Gastroesophageal sphincter (tissue), 4 donors: ENCODE measurements at regions not wholly inside any gene's neighbourhood (a gene's known extent, or its start where the extent isn't known, plus 50 kb on each side); places are given as distances from the start of the nearest gene placed in this dataset.

Experiments used
- ATAC-seq: fragments of 150-250 bp; one replicate; pipeline ENCODE4 v1.9.1; 2016; ENCODE audit warnings: mild to moderate bottlenecking, moderate library complexity
- H3K27ac ChIP-seq, 4 donors: fragments of 200-600 bp; sonication (generic) in 3 of 4; 1 replicate in 3 of 4; 2 replicates in 1 of 4; pipeline ENCODE4 v1.5.1; 2016 to 2019
- H3K27me3 ChIP-seq: fragments of 200-600 bp; sonication (generic); one replicate; pipeline ENCODE4 v1.5.1; 2019
- H3K36me3 ChIP-seq, 2 donors: fragments of 200-600 bp; sonication (generic); one replicate each; pipeline ENCODE4 v1.5.1; 2019; ENCODE audit warnings: control low read depth in 1 of 2
- H3K4me1 ChIP-seq, 3 donors: fragments of 200-600 bp; sonication (generic); 1 replicate in 2 of 3; 2 replicates in 1 of 3; pipeline ENCODE4 v1.5.1; 2016 to 2019; ENCODE audit warnings: control low read depth in 2 of 3
- H3K4me3 ChIP-seq, 2 donors: fragments of 200-600 bp; sonication (generic); one replicate each; pipeline ENCODE4 v1.5.1; 2019; ENCODE audit warnings: mild to moderate bottlenecking in 1 of 2, moderate library complexity in 1 of 2
- H3K9me3 ChIP-seq, 3 donors: fragments of 200-600 bp; sonication (generic); one replicate each; pipeline ENCODE4 v1.5.1; 2017 to 2019; ENCODE audit warnings: control low read depth in 2 of 3
- CTCF ChIP-seq, 4 experiments: fragments of 200-600 bp in 2 of 4; fragments of 450-650 bp in 2 of 4; sonication (generic) in 1 of 4; IDR thresholded peaks; one replicate each; pipeline ENCODE4 v1.5.1; 2017 to 2019; ENCODE audit warnings: antibody characterized with exemption in 4 of 4, mild to moderate bottlenecking in 2 of 4, moderate library complexity in 2 of 4
- EP300 ChIP-seq: sonication (generic); formaldehyde crosslinking; IDR thresholded peaks from one replicate; pipeline ENCODE4 v1.6.1; 2017; ENCODE audit warnings: antibody characterized with exemption, mild to moderate bottlenecking
- POLR2A ChIP-seq, 2 donors: fragments of 450-650 bp; IDR thresholded peaks; one replicate each; pipeline ENCODE4 v1.6.1; 2017; ENCODE audit warnings: antibody characterized with exemption in 2 of 2, mild to moderate bottlenecking in 2 of 2, moderate library complexity in 1 of 2
- POLR2AphosphoS5 ChIP-seq: sonication (generic); formaldehyde crosslinking; IDR thresholded peaks from one replicate; pipeline ENCODE4 v1.6.1; 2017; ENCODE audit warnings: antibody characterized with exemption
- WGBS, 2 donors: methylation state at CpG; one replicate each; pipeline ENCODE4 v1.1.5; 2018; ENCODE audit warnings: low coverage in 1 of 2; 5-methylcytosine and 5-hydroxymethylcytosine counted together

GRCh38 chr16:85162478-85163277 lies 50.4 kb upstream of the CIBAR2 start:
- WGBS, 2 donors: 43% methylated on average over 7 of the region's 36 CpGs; no CpG with 5 or more reads in 1 of the 2 donors
- H3K36me3 ChIP-seq: no peaks in the 10 kb centered on the region
- ATAC-seq: peak; percentile 70
- H3K4me1 ChIP-seq: peaks cover 0 to 78% (median 37%) of the 10 kb centered on the region in 3 donors
- no peak overlapping the region for H3K4me3 ChIP-seq
- peak; percentile 64 for TF ChIP-seq POLR2AphosphoS5
- peak in 2 of 4 experiments; percentile 2 to 4 for TF ChIP-seq CTCF (IDR thresholded peaks at IDR 0.05)
- TF ChIP-seq EP300: no peak
- no peak for TF ChIP-seq POLR2A (IDR thresholded peaks at IDR 0.05)
- H3K27me3 ChIP-seq: no peaks in the 10 kb centered on the region
- no peaks in the 10 kb centered on the region for H3K9me3 ChIP-seq
- H3K27ac ChIP-seq: peak overlapping the region in 3 of 4 donors; percentile 74 to 84 (median 77)

GRCh38 chr16:85163278-85164112 lies 51.2 kb upstream of the CIBAR2 start:
- 32 to 40% methylated on average over 2 to 4 of the region's 22 CpGs for WGBS, 2 donors

GRCh38 chr16:85164431-85164830 lies 52.2 kb upstream of the CIBAR2 start:
- H3K36me3 ChIP-seq: no peaks in the 10 kb centered on the region
- ATAC-seq: no peak
- H3K4me1 ChIP-seq: peaks cover 0 to 90% (median 44%) of the 10 kb centered on the region in 3 donors
- no peaks in the 10 kb centered on the region for H3K27me3 ChIP-seq
- H3K4me3 ChIP-seq: no peak overlapping the region
- TF ChIP-seq POLR2AphosphoS5 (no peak), CTCF (IDR thresholded peaks at IDR 0.05) (no peak), POLR2A (IDR thresholded peaks at IDR 0.05) (no peak), EP300 (no peak)
- H3K9me3 ChIP-seq: no peaks in the 10 kb centered on the region
- 20 to 67% methylated on average over 1 to 3 of the region's 3 CpGs for WGBS, 2 donors
- H3K27ac ChIP-seq: peak overlapping the region in 3 of 4 donors; percentile 55 to 77 (median 74)

More at GRCh38 chr16:85163278-85164112, 51.2 kb upstream of the CIBAR2 start:
- TF ChIP-seq CTCF (IDR thresholded peaks at IDR 0.05) (no peak), POLR2A (IDR thresholded peaks at IDR 0.05) (no peak), EP300 (no peak), POLR2AphosphoS5 (no peak)
- peaks cover 0 to 86% (median 41%) of the 10 kb centered on the region in 3 donors for H3K4me1 ChIP-seq
- H3K36me3 ChIP-seq: no peaks in the 10 kb centered on the region
- H3K27ac ChIP-seq: peak overlapping the region in 3 of 4 donors; percentile 74 to 84 (median 77)
- no peak overlapping the region for H3K4me3 ChIP-seq
- H3K9me3 ChIP-seq: no peaks in the 10 kb centered on the region
- no peaks in the 10 kb centered on the region for H3K27me3 ChIP-seq
- ATAC-seq: no peak

- Histone ChIP-seq H3K27me3 (no peaks in the 10 kb centered on the region), H3K4me1 (peaks cover 0 to 94% (median 45%) of the 10 kb centered on the region in 3 donors), H3K27ac (peak overlapping the region in 3 of 4 donors; percentile 58 to 77 (median 74)), H3K36me3 (no peaks in the 10 kb centered on the region), H3K4me3 (no peak overlapping the region), H3K9me3 (no peaks in the 10 kb centered on the region)
- TF ChIP-seq POLR2AphosphoS5 (peak; percentile 75), POLR2A (IDR thresholded peaks at IDR 0.05) (no peak), CTCF (IDR thresholded peaks at IDR 0.05) (no peak), EP300 (no peak)
- peak; percentile 20 for ATAC-seq
- 44 to 53% methylated on average over 7 to 11 of the region's 12 CpGs for WGBS, 2 donors
Measured at GRCh38 chr16:85164838-85165516, 52.7 kb upstream of the CIBAR2 start.
